ENCODE measurements at regions not wholly inside any gene's neighbourhood (a gene's known extent, or its start where the extent isn't known, plus 50 kb on each side); places are given as distances from the start of the nearest gene placed in this dataset.
"Not testable (repeated sequence)": the region's sequence is repeated elsewhere in the genome, so short reads cannot be mapped to it uniquely, and the experiment has no call there.

- not testable (repeated sequence) for TF ChIP-seq YY1 (IDR thresholded peaks at IDR 0.05; ENCODE audit: insufficient read depth, insufficient read length); SUZ12 (IDR thresholded peaks at IDR 0.05; ENCODE audit: extremely low read depth, insufficient read depth, insufficient read length)
Observed at GRCh38 chr20:30899370-30900079, 357.9 kb upstream of the DEFB115 start.
